Limb (tissue), 2 donors: ENCODE measurements at regions not wholly inside any gene's neighbourhood (a gene's known extent, or its start where the extent isn't known, plus 50 kb on each side); places are given as distances from the start of the nearest gene placed in this dataset.

ENCODE experiments used
- DNase-seq, 2 donors: peaks; one replicate each; pipeline ENCODE4 v3.0.0-alpha.2; 2016; ENCODE audit errors: extremely low spot score in 2 of 2

GRCh38 chr17:79325709-79326430, 251.2 kb downstream of the ENGASE start:
- DNase-seq = peak; percentile 35 to 79

- DNase-seq = no peak
Measured at GRCh38 chr17:79324194-79324593, 249.6 kb downstream of the ENGASE start.

DNA sequence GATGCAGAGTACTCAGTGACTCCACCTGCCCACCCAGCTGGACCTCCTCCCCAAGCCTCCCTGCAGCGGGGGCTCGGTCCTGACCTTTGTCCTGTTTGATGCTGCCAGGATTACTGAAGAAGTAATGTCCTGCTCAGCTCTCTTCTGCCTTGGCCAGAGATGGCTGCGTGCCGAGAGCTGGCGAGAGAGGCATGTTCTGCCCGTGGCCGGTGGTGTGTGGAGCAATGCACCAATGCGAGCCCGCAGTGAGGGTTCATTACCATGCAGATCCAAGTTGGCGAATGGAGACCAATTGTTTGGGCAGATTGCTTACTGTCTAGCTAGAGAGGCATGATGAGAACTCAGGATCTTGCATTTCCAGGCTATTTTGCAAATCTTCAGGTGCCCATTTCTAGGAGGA, 248.9 kb downstream of the ENGASE start:
- DNase-seq = no peak

- DNase-seq = no peak
Measured at GRCh38 chr17:79322211-79323123, 247.8 kb downstream of the ENGASE start.

- DNase-seq = no peak
Measured at GRCh38 chr17:79320331-79320730, 245.7 kb downstream of the ENGASE start.

GRCh38 chr17:79317916-79318315, 243.3 kb downstream of the ENGASE start:
- DNase-seq = no peak

- no peak for DNase-seq
Measured at GRCh38 chr17:79316805-79317204, 242.2 kb downstream of the ENGASE start.

- no peak for DNase-seq
Measured at GRCh38 chr17:79315358-79316105, 240.9 kb downstream of the ENGASE start.

- DNase-seq = no peak
Measured at GRCh38 chr17:79314617-79315357, 240.2 kb downstream of the ENGASE start.

GRCh38 chr17:79311373-79311772, 236.7 kb downstream of the ENGASE start:
- no peak for DNase-seq

GRCh38 chr17:79306424-79307318, 232.0 kb downstream of the ENGASE start:
- peak in 1 of 2 donors; percentile 63 for DNase-seq

DNA sequence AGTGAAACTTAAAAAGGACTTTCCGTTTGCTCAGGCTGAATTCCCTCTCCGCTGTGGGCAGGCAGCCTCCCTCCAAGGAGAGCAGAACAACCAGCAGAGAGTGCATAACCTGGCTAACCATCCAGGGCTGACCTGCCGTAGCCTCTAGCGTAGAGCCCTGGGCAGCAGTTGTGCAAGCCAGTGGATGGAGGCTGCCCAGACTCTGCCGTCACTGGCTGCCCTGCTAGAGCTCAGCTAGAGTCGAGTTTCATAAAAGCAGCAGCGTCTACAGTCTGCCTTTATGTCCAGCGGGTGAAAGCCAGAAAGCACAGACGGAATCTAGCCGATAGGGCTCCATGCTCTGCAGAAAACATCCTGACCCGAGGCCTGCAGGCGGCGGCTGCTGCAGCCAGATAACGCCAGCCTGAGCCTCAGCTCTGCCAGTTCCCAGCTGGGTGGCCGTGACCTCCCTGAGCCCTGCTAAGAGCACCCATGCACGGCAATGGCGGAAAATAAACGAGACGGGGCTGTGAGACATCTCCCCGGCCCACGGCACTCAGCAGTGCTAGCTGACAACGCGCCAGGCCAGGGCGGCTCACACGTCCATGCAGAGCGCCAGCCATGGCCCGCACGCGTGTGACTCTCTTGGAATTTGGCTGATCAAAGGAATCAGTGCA, 231.3 kb downstream of the ENGASE start:
- DNase-seq = peak in 1 of 2 donors; percentile 50

GRCh38 chr17:79305376-79305767, 230.7 kb downstream of the ENGASE start:
- DNase-seq = no peak

DNA sequence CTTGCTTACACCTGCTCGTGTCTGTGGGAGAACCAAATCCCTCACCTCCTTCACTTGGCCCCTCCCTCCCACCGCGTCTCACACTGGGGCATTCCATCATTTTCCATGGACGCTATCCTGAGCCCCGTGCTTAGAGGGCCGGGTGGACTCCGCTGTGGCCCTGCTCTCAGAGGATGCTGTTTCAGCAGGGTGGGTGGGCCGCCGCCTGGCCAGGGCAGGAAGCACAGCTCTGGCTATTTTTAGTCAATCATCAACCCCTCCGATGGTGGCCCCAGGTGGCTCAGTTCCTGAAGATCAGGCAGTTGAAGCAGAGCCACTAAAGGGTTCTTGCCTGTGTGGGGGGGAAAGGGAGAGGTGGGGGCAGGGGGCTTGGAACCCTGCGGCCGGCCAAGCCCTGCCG, 230.3 kb downstream of the ENGASE start:
- no peak for DNase-seq

DNA sequence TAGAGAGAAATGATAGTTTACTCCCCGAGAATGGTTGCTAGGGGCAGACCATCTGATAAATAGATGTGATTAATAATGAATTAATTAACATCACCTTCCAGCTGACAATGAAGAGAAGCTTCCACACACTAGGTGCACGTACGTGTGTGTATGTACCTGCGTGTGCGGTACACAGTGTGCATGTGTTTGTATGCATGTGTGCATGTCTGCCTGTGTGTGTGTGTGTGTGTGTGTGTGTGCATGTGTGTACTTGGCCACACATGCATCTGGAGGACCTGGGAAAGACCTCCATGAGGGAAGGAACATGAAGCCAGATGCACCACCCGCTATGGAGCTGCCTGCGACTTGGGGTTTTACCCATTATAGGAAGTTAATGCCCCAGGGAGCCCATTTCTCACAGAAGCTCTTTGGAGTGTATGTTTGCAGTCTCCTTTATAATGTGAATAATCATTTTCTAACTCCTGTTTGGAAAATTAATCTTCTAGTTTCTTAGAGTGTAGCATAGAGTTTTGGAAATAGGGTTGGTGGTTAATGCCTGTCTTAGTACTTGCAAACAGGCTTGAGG, 229.1 kb downstream of the ENGASE start:
- DNase-seq = no peak

DNA sequence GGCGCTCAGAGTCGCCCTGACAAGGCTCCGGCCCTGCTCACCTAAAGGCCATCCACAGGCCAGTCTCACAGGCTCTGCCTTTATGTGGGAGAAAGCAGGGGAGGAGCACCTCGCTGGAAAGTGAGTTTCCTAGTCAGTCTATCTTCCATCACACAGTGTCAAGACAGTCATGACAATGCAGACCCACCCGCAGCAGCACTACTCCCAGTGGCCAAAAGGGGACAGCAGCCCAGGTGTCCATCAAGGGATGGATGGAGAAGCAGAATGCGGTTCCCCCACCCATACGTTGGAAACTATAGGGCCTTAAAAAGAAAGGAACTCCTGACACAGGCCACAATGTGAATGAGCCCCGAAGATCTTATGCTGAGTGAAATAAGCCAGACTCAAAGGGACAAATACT, 226.8 kb downstream of the ENGASE start:
- no peak for DNase-seq

GRCh38 chr17:79299349-79299748, 224.7 kb downstream of the ENGASE start:
- no peak for DNase-seq

- no peak for DNase-seq
Measured at GRCh38 chr17:79298799-79299198, 224.2 kb downstream of the ENGASE start.

- no peak for DNase-seq
Measured at GRCh38 chr17:79296243-79296642, 221.6 kb downstream of the ENGASE start.
